ENCODE measurements at regions not wholly inside any gene's neighbourhood (a gene's known extent, or its start where the extent isn't known, plus 50 kb on each side); places are given as distances from the start of the nearest gene placed in this dataset.

DNA sequence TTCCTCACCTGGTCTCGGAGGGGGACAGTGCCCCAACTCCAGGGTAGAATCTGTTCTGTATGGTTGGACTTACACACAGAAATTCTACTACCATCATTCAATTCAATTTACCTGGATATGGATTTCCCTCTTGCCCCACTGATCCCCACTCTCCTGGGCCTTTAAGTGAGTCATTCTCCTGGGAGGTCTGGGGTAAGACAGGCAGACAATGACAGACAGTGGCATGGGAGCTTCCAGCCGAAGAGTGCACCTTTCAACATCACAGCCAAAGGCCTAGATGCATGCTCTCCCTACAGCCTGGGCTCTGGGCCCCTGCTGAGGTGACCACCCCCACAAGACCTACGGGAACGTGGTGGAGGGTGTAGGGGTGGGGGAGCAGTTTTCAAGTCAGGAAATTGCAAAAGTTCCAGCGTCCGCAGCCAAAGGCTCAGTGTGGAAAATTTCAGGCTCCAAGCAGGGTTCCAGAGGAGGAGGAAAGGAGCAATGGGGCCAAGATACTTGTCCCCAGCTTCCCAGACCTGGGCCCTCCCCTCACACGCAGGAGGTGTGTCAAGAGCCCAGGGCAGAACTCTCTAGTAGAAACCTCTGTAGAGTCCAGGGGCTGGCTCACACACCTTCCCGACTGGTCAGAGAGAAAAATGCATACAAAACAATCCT, 296.4 kb downstream of the CYP26B1 start:
- no peak for DNase-seq
- peaks cover 0 to 32% (median 8%) of the 10 kb centered on the region in 3 donors for H3K4me1 ChIP-seq
- WGBS, 2 donors, result 67 to 69% methylated on average over 7 to 8 of the region's 8 CpGs
- H3K27me3 ChIP-seq, result peaks cover 0 to 27% (median 0%) of the 10 kb centered on the region in 4 donors
- H3K4me3 ChIP-seq, result no peak overlapping the region
- TF ChIP-seq POLR2A (IDR thresholded peaks at IDR 0.05), result no peak
- TF ChIP-seq, protein P1, sequence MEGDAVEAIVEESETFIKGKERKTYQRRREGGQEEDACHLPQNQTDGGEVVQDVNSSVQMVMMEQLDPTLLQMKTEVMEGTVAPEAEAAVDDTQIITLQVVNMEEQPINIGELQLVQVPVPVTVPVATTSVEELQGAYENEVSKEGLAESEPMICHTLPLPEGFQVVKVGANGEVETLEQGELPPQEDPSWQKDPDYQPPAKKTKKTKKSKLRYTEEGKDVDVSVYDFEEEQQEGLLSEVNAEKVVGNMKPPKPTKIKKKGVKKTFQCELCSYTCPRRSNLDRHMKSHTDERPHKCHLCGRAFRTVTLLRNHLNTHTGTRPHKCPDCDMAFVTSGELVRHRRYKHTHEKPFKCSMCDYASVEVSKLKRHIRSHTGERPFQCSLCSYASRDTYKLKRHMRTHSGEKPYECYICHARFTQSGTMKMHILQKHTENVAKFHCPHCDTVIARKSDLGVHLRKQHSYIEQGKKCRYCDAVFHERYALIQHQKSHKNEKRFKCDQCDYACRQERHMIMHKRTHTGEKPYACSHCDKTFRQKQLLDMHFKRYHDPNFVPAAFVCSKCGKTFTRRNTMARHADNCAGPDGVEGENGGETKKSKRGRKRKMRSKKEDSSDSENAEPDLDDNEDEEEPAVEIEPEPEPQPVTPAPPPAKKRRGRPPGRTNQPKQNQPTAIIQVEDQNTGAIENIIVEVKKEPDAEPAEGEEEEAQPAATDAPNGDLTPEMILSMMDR (IDR thresholded peaks at IDR 0.05), result no peak
- no peaks in the 10 kb centered on the region for H3K36me3 ChIP-seq
- H3K9me3 ChIP-seq, result peaks cover 0 to 9% (median 0%) of the 10 kb centered on the region in 3 donors
- intact Hi-C loops (cut with DNase I), result no loop called here
- H3K27ac ChIP-seq, result peak overlapping the region in 2 of 4 donors; percentile 21 to 67

DNA sequence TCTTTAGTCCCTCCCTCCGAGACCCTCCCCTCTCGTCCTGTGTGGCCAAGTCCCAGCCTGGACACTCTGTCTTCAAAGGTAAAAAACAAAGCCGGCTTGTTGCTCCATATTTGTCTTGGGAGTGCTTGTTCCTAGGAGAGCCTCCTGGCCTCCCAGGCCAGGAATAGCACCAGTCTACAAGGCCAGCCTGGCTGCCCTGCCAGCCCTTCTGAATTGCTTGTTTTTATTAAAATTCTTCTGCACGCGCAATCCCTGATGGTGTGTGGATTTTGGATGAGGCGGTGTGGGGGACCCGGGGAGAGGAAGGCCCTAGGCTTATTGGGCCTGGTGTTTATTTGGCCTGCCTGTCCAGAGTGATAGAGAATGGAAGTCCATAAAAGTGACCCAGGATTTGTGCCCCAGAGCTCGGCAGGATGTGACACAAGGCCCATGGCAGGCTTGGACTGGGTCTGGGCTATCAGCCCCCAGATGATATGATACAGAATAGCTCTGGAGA, 297.3 kb downstream of the CYP26B1 start:
- no peaks in the 10 kb centered on the region for H3K36me3 ChIP-seq
- peaks cover 0 to 27% (median 0%) of the 10 kb centered on the region in 4 donors for H3K27me3 ChIP-seq
- H3K4me3 ChIP-seq, result no peak overlapping the region
- H3K27ac ChIP-seq, result peak overlapping the region in 2 of 4 donors; percentile 21 to 67
- WGBS, 2 donors, result 63 to 73% methylated on average over 2 to 7 of the region's 8 CpGs
- TF ChIP-seq, protein P1 (IDR thresholded peaks at IDR 0.05), result no peak
- TF ChIP-seq POLR2A (IDR thresholded peaks at IDR 0.05), result no peak
- peaks cover 0 to 4% (median 0%) of the 10 kb centered on the region in 3 donors for H3K9me3 ChIP-seq
- DNase-seq, result no peak
- H3K4me1 ChIP-seq, result peaks cover 0 to 32% (median 8%) of the 10 kb centered on the region in 3 donors
- intact Hi-C loops (cut with DNase I), result no loop called here

DNA sequence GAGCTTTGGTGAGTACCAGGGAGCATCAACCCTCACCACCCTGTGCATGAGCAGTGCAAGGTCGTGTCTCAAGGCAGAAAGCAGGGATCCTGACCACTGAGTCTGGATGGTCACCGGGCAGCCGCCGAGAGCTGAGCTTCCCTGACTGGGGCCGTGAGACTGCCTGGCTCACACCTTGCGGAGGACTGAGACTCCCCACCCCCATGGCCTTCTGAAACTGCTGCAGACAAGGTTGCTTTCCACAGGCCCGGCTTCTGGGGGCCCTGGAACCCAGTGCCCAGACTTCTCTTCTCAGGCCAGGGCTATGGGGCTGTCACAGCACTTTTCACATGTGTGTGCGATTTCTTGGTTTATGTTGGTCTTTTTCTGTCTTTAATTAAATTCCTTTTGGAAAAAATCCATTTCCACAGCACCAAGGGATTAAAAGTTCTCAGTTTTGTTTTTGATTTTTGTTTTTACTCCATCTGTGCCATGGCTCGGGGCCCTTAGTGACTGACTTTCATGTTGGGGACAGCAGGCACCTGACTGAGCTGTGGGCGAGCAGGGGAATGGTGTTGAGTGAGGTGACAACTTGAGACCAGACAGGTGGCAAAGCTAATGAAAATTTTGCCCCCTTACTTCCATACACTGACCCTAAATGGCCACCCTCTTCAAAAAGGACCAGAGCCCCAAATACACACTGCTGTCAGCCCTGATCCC, 297.9 kb downstream of the CYP26B1 start:
- H3K27me3 ChIP-seq, result peaks cover 0 to 28% (median 0%) of the 10 kb centered on the region in 4 donors
- 67 to 85% methylated on average over 4 to 8 of the region's 10 CpGs for WGBS, 2 donors
- H3K9me3 ChIP-seq, result no peaks in the 10 kb centered on the region
- H3K36me3 ChIP-seq, result no peaks in the 10 kb centered on the region
- no peak for DNase-seq
- intact Hi-C loops (cut with DNase I), result no loop called here
- H3K4me3 ChIP-seq, result no peak overlapping the region
- H3K27ac ChIP-seq, result peak overlapping the region in 1 of 4 donors; percentile 67
- TF ChIP-seq, protein P1 (IDR thresholded peaks at IDR 0.05), result no peak
- TF ChIP-seq POLR2A (IDR thresholded peaks at IDR 0.05), result no peak
- H3K4me1 ChIP-seq, result peaks cover 0 to 32% (median 8%) of the 10 kb centered on the region in 3 donors

DNA sequence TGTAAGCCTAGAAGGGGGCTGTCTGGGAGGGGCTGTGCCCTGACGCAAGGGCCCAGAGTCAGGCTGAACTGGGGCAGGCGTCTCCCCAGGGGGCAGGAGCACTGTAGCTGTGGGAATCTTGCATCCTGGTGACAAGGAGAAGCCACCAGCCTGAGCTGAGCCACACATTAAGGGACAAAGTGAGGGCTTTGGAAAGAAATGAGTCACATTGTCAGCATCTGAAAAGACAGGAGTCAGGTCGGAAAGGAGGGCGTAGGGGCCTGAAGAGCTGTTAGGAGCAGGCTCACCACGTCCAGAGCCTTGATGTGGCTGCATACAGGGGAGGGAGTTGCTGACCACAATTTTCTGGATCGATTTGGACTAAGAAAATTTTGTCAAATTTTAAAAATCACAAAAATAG, 298.6 kb downstream of the CYP26B1 start:
- TF ChIP-seq POLR2A (IDR thresholded peaks at IDR 0.05), result no peak
- TF ChIP-seq, protein P1 (IDR thresholded peaks at IDR 0.05), result no peak
- no peak overlapping the region for H3K27ac ChIP-seq
- DNase-seq, result no peak
- intact Hi-C loops (cut with DNase I), result no loop called here
- H3K4me1 ChIP-seq, result peaks cover 0 to 32% (median 8%) of the 10 kb centered on the region in 3 donors
- no peaks in the 10 kb centered on the region for H3K9me3 ChIP-seq
- no peaks in the 10 kb centered on the region for H3K36me3 ChIP-seq
- H3K4me3 ChIP-seq, result no peak overlapping the region
- WGBS, 2 donors, result 72 to 75% methylated on average over 4 to 6 of the region's 6 CpGs
- H3K27me3 ChIP-seq, result peaks cover 0 to 27% (median 0%) of the 10 kb centered on the region in 4 donors
